Astrocyte of the spinal cord (primary cell): ENCODE measurements at regions not wholly inside any gene's neighbourhood (a gene's known extent, or its start where the extent isn't known, plus 50 kb on each side); places are given as distances from the start of the nearest gene placed in this dataset.
"Not testable (repeated sequence)": the region's sequence is repeated elsewhere in the genome, so short reads cannot be mapped to it uniquely, and the experiment has no call there.

Experiments
- DNase-seq: peaks from one replicate; pipeline ENCODE4 v3.0.0; 2011; ENCODE audit warnings: low read depth, low spot score
- H3K4me3 ChIP-seq: 2 replicates; pipeline ENCODE4 v1.5.1; 2011; ENCODE audit warnings: low read depth, mild to moderate bottlenecking, low read length, moderate library complexity
- CTCF ChIP-seq: IDR thresholded peaks from 2 replicates; pipeline ENCODE4 v1.5.1; 2012; ENCODE audit warnings: low read depth, mild to moderate bottlenecking, low read length, inconsistent platforms
- in situ Hi-C: cut with HindIII; loops from 2 replicates; pipeline ENCODE4 v1.10.0; 2017; ENCODE audit warnings: low sequenced_read_pairs

- in situ Hi-C loops, result no loop called here
- TF ChIP-seq CTCF, result no peak
- H3K4me3 ChIP-seq, result no peak overlapping the region
- no peak for DNase-seq
Observed at GRCh38 chr7:73945022-73945421, 83.0 kb upstream of the ELN start.

GRCh38 chr7:73948287-73948686 is 79.7 kb upstream of the ELN start:
- no peak overlapping the region for H3K4me3 ChIP-seq
- no peak for TF ChIP-seq CTCF
- DNase-seq, result no peak
- in situ Hi-C loops, result no loop called here

GRCh38 chr7:73952266-73952665 is 75.7 kb upstream of the ELN start:
- DNase-seq, result no peak
- in situ Hi-C loops, result no loop called here
- no peak for TF ChIP-seq CTCF
- no peak overlapping the region for H3K4me3 ChIP-seq

GRCh38 chr7:73954181-73954580 is 73.8 kb upstream of the ELN start:
- H3K4me3 ChIP-seq, result no peak overlapping the region
- DNase-seq, result no peak
- in situ Hi-C loops, result no loop called here
- no peak for TF ChIP-seq CTCF

- TF ChIP-seq CTCF, result no peak
- no peak for DNase-seq
- in situ Hi-C loops, result no loop called here
- H3K4me3 ChIP-seq, result no peak overlapping the region
Observed at GRCh38 chr7:73954861-73955260, 73.1 kb upstream of the ELN start.

- no peak overlapping the region for H3K4me3 ChIP-seq
- no peak for TF ChIP-seq CTCF
- in situ Hi-C loops, result no loop called here
- no peak for DNase-seq
Observed at GRCh38 chr7:73960548-73960947, 67.4 kb upstream of the ELN start.

- DNase-seq, in situ Hi-C loops, H3K4me3 ChIP-seq: not testable (repeated sequence)
Observed at GRCh38 chr7:73961991-73962390, 66.0 kb upstream of the ELN start.
